H1 (cell line): ENCODE measurements at regions not wholly inside any gene's neighbourhood (a gene's known extent, or its start where the extent isn't known, plus 50 kb on each side); places are given as distances from the start of the nearest gene placed in this dataset.

Experiments used
- EGR1 ChIP-seq: IDR thresholded peaks from 2 replicates; pipeline ENCODE4 v1.6.1; 2011; ENCODE audit warnings: low read depth, low read length, borderline replicate concordance
- EZH2 ChIP-seq: fragments of 200-600 bp; sonication (generic); IDR thresholded peaks from 2 replicates; pipeline ENCODE4 v1.7.1; 2012; ENCODE audit warnings: low read depth, mild to moderate bottlenecking, moderate library complexity, low read length, inconsistent platforms; ENCODE audit not compliant: severe bottlenecking
- HDAC6 ChIP-seq: IDR thresholded peaks from one replicate; pipeline ENCODE4 v1.7.1; 2012; ENCODE audit warnings: low read depth, mild to moderate bottlenecking, inconsistent platforms, low read length, moderate library complexity
- SP1 ChIP-seq: IDR thresholded peaks from 2 replicates; pipeline ENCODE4 v1.6.1; 2011; ENCODE audit warnings: low read depth, low read length
- SRF ChIP-seq: IDR thresholded peaks from 2 replicates; pipeline ENCODE4 v1.6.1; 2011; ENCODE audit warnings: mild to moderate bottlenecking, low read depth, low read length, moderate library complexity
- TCF12 ChIP-seq: IDR thresholded peaks from 2 replicates; pipeline ENCODE4 v1.6.1; 2011; ENCODE audit warnings: low read depth, mild to moderate bottlenecking, low read length
- TF ChIP-seq, protein P1 (sequence below): IDR thresholded peaks from 2 replicates; pipeline ENCODE4 v1.6.1; 2012; ENCODE audit warnings: inconsistent platforms
- TF ChIP-seq, protein P2 (sequence below), 3 experiments: IDR thresholded peaks; 1 replicate in 2 of 3; 2 replicates in 1 of 3; pipeline versions ENCODE4 v1.5.1 to v1.6.1; 2011; ENCODE audit warnings: low read length in 3 of 3, mild to moderate bottlenecking in 3 of 3, inconsistent platforms in 2 of 3, low read depth in 1 of 3, moderate library complexity in 1 of 3; ENCODE audit not compliant: insufficient read depth in 1 of 3; ENCODE audit errors: control extremely low read depth in 1 of 3
- TF ChIP-seq, protein P3 (sequence below): IDR thresholded peaks from 2 replicates; pipeline ENCODE4 v1.6.1; 2012; ENCODE audit warnings: inconsistent platforms

DNA sequence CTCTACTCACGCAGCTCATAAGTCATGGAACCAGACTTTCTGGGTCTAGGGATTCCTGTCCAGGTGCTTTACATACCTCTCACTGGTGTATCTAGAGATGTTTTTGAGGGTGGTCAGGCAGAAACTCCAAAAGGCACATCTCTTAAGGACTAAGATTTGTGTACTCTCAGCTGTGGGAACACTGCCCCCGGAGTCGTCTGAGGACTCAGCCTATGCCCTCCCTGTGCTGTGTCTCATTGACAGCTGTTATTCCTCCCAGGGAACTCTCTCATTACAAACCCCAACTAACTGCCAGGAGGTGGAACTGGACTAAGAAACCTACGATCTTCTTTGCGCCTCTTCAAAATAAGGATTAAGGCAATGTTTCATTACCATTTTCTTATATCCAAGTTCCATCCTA is 293.9 kb upstream of the DLGAP1 start:
- no peak for TF ChIP-seq TCF12
- TF ChIP-seq EZH2: no peak
- TF ChIP-seq, protein P1, sequence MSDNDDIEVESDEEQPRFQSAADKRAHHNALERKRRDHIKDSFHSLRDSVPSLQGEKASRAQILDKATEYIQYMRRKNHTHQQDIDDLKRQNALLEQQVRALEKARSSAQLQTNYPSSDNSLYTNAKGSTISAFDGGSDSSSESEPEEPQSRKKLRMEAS: no peak
- TF ChIP-seq, protein P2, sequence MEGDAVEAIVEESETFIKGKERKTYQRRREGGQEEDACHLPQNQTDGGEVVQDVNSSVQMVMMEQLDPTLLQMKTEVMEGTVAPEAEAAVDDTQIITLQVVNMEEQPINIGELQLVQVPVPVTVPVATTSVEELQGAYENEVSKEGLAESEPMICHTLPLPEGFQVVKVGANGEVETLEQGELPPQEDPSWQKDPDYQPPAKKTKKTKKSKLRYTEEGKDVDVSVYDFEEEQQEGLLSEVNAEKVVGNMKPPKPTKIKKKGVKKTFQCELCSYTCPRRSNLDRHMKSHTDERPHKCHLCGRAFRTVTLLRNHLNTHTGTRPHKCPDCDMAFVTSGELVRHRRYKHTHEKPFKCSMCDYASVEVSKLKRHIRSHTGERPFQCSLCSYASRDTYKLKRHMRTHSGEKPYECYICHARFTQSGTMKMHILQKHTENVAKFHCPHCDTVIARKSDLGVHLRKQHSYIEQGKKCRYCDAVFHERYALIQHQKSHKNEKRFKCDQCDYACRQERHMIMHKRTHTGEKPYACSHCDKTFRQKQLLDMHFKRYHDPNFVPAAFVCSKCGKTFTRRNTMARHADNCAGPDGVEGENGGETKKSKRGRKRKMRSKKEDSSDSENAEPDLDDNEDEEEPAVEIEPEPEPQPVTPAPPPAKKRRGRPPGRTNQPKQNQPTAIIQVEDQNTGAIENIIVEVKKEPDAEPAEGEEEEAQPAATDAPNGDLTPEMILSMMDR (IDR thresholded peaks at IDR 0.05; ENCODE audit: control extremely low read depth in 1 of 3, insufficient read depth in 1 of 3, low read depth in 1 of 3, low read length in 3 of 3): no peak
- no peak for TF ChIP-seq SP1
- no peak for TF ChIP-seq SRF
- no peak for TF ChIP-seq HDAC6
- TF ChIP-seq, protein P3, sequence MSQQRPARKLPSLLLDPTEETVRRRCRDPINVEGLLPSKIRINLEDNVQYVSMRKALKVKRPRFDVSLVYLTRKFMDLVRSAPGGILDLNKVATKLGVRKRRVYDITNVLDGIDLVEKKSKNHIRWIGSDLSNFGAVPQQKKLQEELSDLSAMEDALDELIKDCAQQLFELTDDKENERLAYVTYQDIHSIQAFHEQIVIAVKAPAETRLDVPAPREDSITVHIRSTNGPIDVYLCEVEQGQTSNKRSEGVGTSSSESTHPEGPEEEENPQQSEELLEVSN: no peak
- TF ChIP-seq EGR1: no peak
